Right lobe of liver (tissue), 4 donors: ENCODE measurements at regions not wholly inside any gene's neighbourhood (a gene's known extent, or its start where the extent isn't known, plus 50 kb on each side); places are given as distances from the start of the nearest gene placed in this dataset.

ENCODE experiments used
- POLR2A ChIP-seq: fragments of 450-650 bp; IDR thresholded peaks from one replicate; pipeline ENCODE4 v1.6.1; 2017; ENCODE audit warnings: antibody characterized with exemption, mild to moderate bottlenecking
- TF ChIP-seq, protein P1 (sequence below), 4 donors: fragments of 200-600 bp in 3 of 4; fragments of 450-650 bp in 1 of 4; IDR thresholded peaks; one replicate each; pipeline versions ENCODE4 v1.5.1 to v1.8.0; 2016 to 2022; ENCODE audit warnings: antibody characterized with exemption in 4 of 4, mild to moderate bottlenecking in 2 of 4
- donor health status: DM: no; HTN: no; CAD: no.
- donor health status: DM: no; HTN: no; CAD: no.
- donor health status: DM: no; HTN: yes; CAD: no.

DNA sequence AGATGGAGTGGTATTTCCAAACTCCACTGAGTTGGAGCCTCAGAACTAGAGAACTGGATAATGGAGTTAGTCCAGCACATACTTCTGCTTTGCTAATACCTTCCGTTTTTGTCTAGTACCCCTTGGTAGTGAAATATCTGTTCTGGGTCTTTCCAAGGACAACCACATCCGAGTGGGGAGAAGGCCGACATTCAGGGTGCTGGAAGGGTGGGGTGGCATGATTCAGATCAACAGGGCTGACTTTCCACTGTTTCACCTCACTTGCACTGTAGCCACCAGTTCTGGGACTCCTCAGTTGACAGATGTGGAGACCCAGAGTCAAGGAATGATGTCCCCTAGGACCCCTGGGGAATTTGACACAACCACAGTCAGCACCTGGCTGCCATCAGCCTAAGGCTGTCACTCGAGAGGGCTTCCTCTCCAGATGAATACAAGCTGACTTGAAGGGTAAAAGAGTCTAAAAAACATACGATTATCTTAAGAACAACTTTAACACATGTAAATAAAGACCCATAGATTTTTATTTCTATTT lies 84.8 kb upstream of the HNF1B start:
- TF ChIP-seq POLR2A, result no peak
- TF ChIP-seq, protein P1, sequence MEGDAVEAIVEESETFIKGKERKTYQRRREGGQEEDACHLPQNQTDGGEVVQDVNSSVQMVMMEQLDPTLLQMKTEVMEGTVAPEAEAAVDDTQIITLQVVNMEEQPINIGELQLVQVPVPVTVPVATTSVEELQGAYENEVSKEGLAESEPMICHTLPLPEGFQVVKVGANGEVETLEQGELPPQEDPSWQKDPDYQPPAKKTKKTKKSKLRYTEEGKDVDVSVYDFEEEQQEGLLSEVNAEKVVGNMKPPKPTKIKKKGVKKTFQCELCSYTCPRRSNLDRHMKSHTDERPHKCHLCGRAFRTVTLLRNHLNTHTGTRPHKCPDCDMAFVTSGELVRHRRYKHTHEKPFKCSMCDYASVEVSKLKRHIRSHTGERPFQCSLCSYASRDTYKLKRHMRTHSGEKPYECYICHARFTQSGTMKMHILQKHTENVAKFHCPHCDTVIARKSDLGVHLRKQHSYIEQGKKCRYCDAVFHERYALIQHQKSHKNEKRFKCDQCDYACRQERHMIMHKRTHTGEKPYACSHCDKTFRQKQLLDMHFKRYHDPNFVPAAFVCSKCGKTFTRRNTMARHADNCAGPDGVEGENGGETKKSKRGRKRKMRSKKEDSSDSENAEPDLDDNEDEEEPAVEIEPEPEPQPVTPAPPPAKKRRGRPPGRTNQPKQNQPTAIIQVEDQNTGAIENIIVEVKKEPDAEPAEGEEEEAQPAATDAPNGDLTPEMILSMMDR (IDR thresholded peaks at IDR 0.05), result no peak
